ENCODE measurements at regions not wholly inside any gene's neighbourhood (a gene's known extent, or its start where the extent isn't known, plus 50 kb on each side); places are given as distances from the start of the nearest gene placed in this dataset.

GRCh38 chr10:131749767-131750142, 151.1 kb upstream of the PPP2R2D start:
- TF ChIP-seq POLR2A (IDR thresholded peaks at IDR 0.05) = no peak
- TF ChIP-seq CTCF (IDR thresholded peaks at IDR 0.05) = no peak

All from Peyer's patch (tissue), 4 donors.